Stimulated activated CD4-positive, alpha-beta T cell treated with anti-CD3 and anti-CD28 coated beads, Interleukin-15, amount 100 ng/mL, for 48 hours (primary cell): ENCODE measurements at regions not wholly inside any gene's neighbourhood (a gene's known extent, or its start where the extent isn't known, plus 50 kb on each side); places are given as distances from the start of the nearest gene placed in this dataset.
A peak's percentile ranks its signal among the peaks of the same experiment; 100 is the strongest.

Experiments
- DNase-seq, 2 donors: peaks; one replicate each; pipeline ENCODE4 v3.0.0-alpha.2; 2020; ENCODE audit warnings: low read depth in 2 of 2

GRCh38 chr12:107978201-107978600, 150.9 kb upstream of the WSCD2 start:
- DNase-seq = no peak

- DNase-seq = no peak
Observed at GRCh38 chr12:107978641-107979040, 150.4 kb upstream of the WSCD2 start.

- no peak for DNase-seq
Observed at GRCh38 chr12:107983756-107984472, 145.2 kb upstream of the WSCD2 start.

DNA sequence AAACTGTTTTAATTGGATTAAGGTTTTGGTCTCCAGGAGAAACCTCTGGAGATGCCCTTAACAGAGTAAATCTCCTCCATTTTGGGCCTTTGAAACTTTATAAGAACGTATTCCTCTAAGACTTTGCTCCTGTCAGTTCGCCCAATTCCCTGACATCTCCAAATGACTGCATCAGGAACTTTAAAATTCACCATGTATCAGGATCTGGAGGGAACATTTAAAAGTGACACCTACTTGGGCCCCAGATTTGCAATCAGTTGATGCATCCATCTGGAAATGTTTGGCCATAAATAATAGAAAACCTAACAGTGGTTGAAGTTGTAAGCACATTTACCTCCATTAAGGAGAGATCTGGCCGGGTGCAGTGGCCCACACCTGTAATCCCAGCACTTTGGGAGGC, 144.1 kb upstream of the WSCD2 start:
- DNase-seq = no peak

GRCh38 chr12:107986183-107986582, 142.9 kb upstream of the WSCD2 start:
- no peak for DNase-seq

- peak in 1 of 2 donors; percentile 11 for DNase-seq
Observed at GRCh38 chr12:107990325-107990724, 138.8 kb upstream of the WSCD2 start.

DNA sequence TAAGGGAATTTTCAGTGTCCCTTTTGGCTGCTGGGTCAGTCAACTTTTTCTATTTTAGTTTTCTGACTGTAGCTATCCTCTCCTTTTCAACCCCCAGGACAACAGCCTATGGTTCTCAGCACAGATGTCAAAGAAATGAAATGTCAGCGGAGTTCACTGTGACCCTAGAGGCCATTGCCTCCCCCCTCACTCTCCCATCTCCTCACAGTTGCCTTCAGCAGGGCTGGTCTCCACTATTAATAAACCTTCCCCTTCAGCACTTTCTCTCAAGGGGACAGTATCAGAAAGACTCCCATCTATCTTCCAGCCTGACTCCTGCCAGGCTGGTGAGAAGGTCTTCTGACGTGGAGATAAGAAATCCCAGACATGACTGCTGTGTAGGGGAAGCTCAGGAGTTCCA, 137.1 kb upstream of the WSCD2 start:
- no peak for DNase-seq

DNA sequence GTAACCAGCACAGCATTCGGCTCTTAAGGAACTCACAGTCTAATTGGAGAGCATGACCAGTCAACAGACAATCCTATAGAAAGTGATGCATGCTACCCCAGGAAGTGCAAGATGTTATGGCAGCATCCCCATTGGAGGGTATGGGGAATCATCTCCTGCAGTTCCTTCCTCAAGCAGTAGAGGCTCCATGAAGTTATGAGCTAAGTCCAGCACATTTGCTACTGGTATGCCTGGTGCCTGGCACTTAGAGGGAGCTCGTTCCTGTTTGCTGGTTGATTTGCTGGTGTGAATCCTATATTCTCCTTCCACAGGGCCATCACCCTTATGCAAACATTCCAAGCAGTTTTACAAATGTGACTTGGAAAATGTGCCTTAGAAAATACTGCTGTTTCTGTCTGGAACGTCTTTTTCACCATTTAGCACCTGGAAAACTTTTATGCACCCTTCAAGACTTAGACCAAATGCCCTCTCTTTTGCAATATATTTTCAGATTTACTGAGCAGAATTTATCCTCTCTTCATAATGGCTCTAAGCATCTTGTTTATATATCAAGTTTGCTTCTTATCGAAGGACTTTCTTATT, 136.1 kb upstream of the WSCD2 start:
- no peak for DNase-seq

- no peak for DNase-seq
Observed at GRCh38 chr12:107998863-107999262, 130.2 kb upstream of the WSCD2 start.

DNA sequence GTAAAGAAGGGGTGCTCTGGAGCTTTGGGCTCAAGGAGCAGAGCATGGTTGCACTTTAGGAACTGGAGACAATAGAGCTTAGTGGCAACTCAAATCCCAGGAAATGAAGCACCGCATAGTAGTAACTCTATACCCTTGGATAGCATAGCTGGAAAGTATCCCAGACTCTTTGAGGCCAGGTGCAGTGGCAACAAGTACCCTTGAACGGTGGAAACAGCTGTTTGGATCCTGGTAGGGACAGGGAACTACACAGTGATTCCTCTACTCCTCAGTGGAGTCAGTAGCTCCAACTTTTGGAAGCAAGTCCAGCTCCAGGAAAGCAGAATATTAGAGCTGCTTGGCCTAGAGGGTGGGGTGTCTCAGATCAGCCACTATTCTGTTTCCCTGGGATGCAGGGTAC, 129.0 kb upstream of the WSCD2 start:
- DNase-seq = no peak

DNA sequence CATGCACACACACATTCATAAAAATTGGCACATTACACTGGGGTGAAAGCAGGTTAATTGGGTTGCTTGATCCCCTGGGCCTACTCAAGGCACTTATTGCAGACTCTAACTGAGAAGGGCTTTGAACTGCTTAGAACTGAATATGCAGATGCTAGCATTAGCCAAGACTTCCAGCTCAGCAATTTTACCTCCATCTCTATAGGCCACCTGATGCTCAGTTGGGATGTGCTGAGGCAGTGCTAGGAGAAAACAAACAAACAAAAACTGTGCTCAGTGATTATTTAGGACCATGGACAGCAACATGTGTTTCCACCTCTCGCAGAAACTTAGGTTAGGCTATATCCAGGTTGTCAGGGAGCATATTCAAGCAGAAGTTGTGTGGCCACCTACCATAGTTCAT, 124.8 kb upstream of the WSCD2 start:
- DNase-seq = no peak

GRCh38 chr12:108008163-108008905, 120.8 kb upstream of the WSCD2 start:
- DNase-seq = no peak

DNA sequence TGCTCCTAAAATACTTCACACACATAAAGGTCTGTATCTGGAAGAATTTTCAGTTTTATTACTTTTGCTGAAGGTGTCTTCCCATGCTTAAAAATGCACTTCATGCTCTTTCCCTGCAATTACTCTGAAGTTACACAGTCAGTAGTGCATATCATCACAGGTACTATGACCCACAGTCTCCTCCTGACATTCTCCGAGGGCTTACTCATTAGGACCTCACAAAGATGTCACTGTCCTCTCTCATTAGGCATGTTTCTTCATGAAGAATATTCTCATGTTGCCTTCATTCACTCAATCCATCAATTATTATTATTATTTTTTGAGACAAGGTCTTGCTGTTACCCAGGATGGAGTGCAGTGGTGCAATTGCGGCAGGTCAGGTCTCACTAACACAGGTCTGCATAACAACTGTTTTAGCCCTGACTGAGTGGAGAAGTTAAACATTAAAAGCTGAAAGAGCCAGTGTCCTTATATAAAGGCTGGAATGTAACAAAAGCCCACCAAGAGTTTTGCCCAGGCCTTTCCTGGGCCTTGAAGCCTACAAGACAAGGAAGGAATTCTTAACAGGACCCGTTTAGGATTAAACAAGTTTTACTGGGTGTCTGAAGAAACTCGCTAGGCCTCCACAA, 119.5 kb upstream of the WSCD2 start:
- DNase-seq = no peak

DNA sequence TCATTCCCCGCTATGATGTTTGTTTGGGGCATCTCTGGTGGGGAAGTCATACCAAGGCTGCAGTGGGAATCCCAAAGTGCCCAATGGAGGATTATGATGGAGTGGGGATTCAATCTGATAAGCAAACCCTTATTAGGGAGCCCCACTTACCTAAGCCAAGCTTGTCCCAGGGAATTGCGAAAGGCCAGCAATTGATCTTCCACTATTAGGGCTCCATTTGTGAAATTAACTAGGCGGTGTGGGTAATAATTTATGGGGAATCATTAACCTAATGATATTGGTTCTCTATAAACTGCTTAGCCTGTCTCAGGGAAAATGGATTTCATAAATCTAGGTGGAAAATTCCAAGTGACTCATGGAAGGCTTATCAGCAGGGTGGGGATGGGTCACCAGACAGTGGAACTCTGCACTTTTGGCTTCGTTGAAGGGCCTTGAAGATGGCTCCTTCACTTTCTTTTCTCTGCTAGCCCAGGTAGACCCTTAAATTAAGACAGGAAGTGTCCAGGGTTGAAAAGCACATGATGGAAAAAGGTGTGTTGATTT, 113.0 kb upstream of the WSCD2 start:
- no peak for DNase-seq

DNA sequence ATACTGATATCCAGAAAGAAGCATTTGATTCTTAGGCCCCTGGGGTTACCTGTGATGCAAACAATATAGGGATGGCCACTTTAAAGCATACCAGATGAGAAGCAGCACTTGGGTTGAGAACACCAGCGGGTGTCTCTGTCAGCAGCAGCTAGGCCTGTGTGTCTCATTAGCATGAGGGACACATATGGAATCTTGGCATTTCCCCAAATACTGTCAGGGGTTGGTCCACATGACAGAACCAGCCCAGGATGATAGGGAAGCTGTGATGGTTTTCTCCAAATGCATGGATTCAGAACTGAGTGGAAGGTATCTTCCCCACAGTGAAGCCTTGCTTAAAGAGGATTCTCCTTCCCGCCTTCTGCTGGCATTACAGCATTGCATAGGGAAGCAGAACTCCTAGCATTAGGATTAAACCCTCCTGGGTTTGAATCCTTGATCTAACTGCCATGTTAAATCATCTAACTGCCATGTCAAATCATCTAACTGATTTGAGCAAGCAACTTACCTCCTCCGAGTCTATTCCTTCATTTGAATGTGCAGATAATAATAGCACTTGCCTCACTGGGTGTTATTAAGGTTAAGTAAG, 111.5 kb upstream of the WSCD2 start:
- DNase-seq = no peak

DNA sequence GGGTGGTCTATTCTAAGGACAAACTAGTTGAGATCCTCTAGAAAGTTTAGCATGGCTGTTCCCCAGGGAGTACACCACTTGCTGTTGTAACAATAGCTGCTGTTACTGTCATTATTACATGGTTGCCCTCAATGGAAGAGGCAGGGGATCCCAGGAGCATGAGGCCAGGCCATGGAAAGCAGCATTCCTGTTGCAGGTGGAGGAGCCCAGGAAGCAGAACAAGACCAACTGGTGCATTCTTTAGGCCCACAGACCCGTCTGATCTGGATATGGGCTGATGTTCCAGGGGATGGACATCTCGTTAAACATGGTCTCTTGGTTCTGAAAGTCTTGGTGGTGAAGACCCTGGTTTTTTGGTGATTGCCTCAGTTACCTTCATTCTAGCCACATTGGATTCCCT, 109.2 kb upstream of the WSCD2 start:
- DNase-seq = no peak

DNA sequence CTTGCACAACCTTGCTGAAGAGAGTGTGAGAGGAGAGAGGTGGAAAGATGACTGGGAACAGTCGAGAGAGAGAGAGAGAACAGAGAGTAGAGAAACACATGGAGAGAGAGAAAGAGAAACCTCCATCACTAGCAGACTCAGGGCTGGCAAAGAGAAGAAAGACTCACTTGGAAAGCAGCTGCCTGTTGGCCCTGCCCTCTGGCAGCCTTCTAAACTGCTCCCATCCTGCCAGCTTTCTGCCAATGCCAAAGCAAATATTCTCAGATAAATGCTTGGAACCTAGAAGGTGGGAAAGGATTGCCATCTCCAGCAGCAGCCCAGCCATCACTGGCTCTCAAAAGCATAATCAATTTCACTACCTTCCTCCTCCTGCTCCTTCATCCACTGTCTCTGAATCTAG, 107.9 kb upstream of the WSCD2 start:
- no peak for DNase-seq

DNA sequence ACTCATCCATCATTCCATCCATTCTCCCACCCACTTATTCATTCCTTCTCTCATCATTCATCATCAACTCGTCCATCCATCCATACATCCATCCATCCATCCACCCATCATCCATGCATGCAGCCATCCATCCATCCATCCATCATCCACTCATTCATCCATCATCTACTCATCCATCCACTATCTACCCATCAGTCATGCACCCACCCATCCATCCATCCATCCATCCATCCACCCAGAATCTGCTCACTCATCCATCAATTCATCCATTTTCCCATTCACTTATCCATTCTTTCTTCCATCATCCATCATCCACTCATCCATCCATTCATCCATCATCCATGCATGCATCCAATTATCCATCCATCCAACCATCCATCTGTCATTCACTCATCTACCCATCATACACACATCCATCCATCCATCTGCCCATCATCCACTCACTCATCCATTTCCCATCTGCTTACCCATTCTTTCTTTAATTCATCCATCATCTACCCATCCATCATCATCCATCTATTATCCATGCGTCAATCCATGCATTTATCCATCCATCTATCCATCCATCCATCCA, 107.1 kb upstream of the WSCD2 start:
- DNase-seq = no peak

DNA sequence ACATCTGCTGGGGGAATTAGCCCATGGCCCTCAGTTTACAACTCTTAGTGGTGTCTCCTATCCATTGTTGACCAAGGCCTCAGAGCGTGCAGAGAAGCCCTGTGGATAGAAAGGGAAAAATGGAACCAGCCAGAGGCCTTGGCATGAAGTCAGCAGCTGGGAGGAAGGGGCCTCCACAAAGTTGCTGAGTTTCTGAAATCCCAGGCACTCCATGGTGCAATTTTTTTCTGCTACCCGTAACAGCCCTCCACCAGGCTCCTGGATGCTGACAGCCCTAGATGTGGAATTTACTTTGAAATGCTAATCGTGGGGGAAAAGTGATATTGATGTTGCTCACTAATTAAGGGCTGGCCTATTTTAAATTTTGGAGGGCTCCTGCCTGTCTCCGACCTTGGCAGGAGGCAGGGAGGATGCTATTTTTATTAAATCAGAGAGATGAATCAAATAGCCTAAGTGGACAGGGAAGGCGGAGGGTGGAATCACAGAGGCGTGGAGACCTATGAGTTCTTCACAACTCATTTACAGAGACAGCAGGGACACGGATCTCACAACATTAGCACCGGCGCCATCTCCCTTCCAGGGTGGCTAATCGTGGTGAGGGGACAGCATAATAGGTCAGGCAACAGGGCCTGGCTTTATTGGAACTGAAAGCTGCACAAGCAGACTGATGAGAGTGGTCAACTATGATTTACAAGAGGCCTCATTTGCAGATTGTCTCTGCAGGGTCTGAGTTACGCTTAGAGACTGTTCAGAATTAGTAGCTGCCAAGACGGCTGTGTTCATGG, 99.8 kb upstream of the WSCD2 start:
- no peak for DNase-seq

DNA sequence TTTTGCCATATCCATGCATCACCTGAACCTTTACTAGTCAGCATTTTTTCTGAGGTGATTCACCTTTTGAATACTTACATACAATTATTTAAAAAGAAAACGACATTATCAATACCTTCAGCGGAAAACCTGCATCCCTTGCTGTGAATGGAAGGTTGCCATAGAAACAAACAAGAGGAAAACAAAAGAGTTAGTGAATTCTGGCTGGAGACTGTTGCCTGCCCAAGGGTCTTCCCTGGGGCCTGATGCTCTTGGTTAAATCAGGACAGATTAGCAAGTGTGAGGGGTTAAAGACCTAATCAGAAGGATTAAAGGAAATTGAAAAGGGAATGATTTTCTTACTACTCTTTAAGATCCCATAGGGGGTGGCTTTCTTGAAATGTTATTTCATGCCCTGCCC, 96.0 kb upstream of the WSCD2 start:
- DNase-seq = no peak

DNA sequence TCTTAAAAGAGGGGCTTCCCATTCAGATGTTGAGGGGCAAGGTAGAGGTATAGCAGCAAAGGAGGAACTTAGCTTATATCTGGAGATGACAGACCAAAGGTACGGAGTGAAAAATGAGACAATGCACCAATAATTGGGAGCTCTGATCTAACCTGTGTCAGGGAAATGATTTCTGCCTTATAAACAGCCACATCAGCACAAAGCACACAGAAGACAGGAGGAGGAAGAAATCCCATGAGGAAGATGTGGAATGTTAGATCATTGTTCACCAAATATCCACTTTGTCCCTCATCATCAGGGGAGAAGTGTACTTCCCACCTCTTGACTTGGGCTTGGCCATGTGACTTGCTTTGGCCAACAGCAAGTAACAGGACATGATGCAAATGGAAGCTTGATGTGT, 93.7 kb upstream of the WSCD2 start:
- no peak for DNase-seq
